Heart left ventricle (tissue), 16 donors: ENCODE measurements at regions not wholly inside any gene's neighbourhood (a gene's known extent, or its start where the extent isn't known, plus 50 kb on each side); places are given as distances from the start of the nearest gene placed in this dataset.

Experiments
- ATAC-seq, 4 donors: fragments of 200-7000 bp; cut with Tn5 transposase; one replicate each; pipeline ENCODE4 v1.9.1; 2020 to 2022; ENCODE audit warnings: moderate library complexity in 4 of 4, mild to moderate bottlenecking in 3 of 4, moderate number of reproducible peaks in 1 of 4
- DNase-seq, 5 donors: peaks; one replicate each; pipeline ENCODE4 v3.0.0-alpha.2; 2020
- H3K27ac ChIP-seq, 12 donors: fragments of 200-600 bp; sonication (generic) in 4 of 12; one replicate each; pipeline versions ENCODE4 v1.5.0 to v1.8.0; 2016 to 2022; ENCODE audit warnings: mild to moderate bottlenecking in 2 of 12
- H3K27me3 ChIP-seq, 9 donors: fragments of 200-600 bp; sonication (generic) in 2 of 9; one replicate each; pipeline versions ENCODE4 v1.5.1 to v1.8.0; 2016 to 2022; ENCODE audit warnings: mild to moderate bottlenecking in 3 of 9
- H3K36me3 ChIP-seq, 9 donors: fragments of 200-600 bp; sonication (generic) in 2 of 9; one replicate each; pipeline versions ENCODE4 v1.5.0 to v1.8.0; 2018 to 2022; ENCODE audit warnings: mild to moderate bottlenecking in 2 of 9
- H3K4me1 ChIP-seq, 12 donors: fragments of 200-600 bp; sonication (generic) in 4 of 12; one replicate each; pipeline versions ENCODE4 v1.5.0 to v1.8.0; 2016 to 2022; ENCODE audit warnings: mild to moderate bottlenecking in 3 of 12
- H3K4me3 ChIP-seq, 12 donors: fragments of 200-600 bp; sonication (generic) in 4 of 12; one replicate each; pipeline versions ENCODE4 v1.5.0 to v1.8.0; 2017 to 2022; ENCODE audit warnings: mild to moderate bottlenecking in 9 of 12, moderate library complexity in 4 of 12
- H3K9me3 ChIP-seq, 12 donors: fragments of 200-600 bp; sonication (generic) in 4 of 12; one replicate each; pipeline versions ENCODE4 v1.5.0 to v1.8.0; 2016 to 2022; ENCODE audit warnings: mild to moderate bottlenecking in 1 of 12
- CTCF ChIP-seq, 12 donors: fragments of 200-600 bp; sonication (generic) in 4 of 12; IDR thresholded peaks; one replicate each; pipeline versions ENCODE4 v1.5.0 to v1.8.0; 2018 to 2022; ENCODE audit warnings: antibody characterized with exemption in 12 of 12, mild to moderate bottlenecking in 5 of 12
- POLR2A ChIP-seq, 2 donors: fragments of 450-650 bp; IDR thresholded peaks; one replicate each; pipeline ENCODE4 v1.6.1; 2017; ENCODE audit warnings: antibody characterized with exemption in 2 of 2, mild to moderate bottlenecking in 2 of 2, moderate library complexity in 2 of 2
- WGBS, 4 donors: extraction: QIAGEN DNeasy Blood & Tissue Kit in 2 of 4; methylation state at CpG; one replicate each; pipeline versions ENCODE4 v1.1.5 to v1.1.7; 2013 to 2018; 5-methylcytosine and 5-hydroxymethylcytosine counted together
- intact Hi-C, 10 donors: fragments of 100-400 bp; cut with DNase I; formaldehyde crosslinking; loops; one replicate each; pipeline versions ENCODE4 v1.11.1 to v1.14.2; 2022
- donor health status: ischemic (EF 13 %, LVEDD 7.1; RV severe dilation, severe dysfunction).
- donor health status: healthy with polysubstance abuse.
- donor health status: DM: no; HTN: yes; CAD: no.
- donor health status: DM: no; HTN: no; CAD: no.
- donor health status: ischemic (EF 25% LVEDD 6.9; RV normal size, moderate dysfunction).
- donor health status: ischemic (EF 25% LVEDD 5.7; RV mildly dilated, moderate dysfunction).
- donor health status: healthy.
- donor health status: DM: yes; HTN: yes; CAD: no.
- donor health status: ischemic (EF 35%, LVEDD 5.7; RV mildly dilated, moderate dysfunction).
- donor health status: nonischemic (EF 11% LVEDD 7.7; RV severe dilation, severe dysfunction).
- donor health status: DM: yes; HTN: yes; CAD: no.
- donor health status: PGD.
- donor health status: ischemic (EF 29% LVEDD 5.4; RV normal size, mild dysfunction).
- donor health status: nonischemic (EF 23%, LVEDD 6.1; RV moderate dilation, normal function).

GRCh38 chr2:177327009-177327408 lies 62.5 kb upstream of the NFE2L2 start:
- Histone ChIP-seq H3K9me3 (no peaks in the 10 kb centered on the region), H3K4me3 (no peak overlapping the region), H3K27me3 (no peaks in the 10 kb centered on the region), H3K27ac (no peak overlapping the region), H3K36me3 (peaks cover 0 to 13% (median 8%) of the 10 kb centered on the region in 9 donors), H3K4me1 (peaks cover 0 to 17% (median 2%) of the 10 kb centered on the region in 12 donors)
- intact Hi-C loops: loop anchor here in 1 of 10 donors (5.0 kb wide), 1 partner anchor 115 kb away; the partner anchor contains the start of gene HNRNPA3
- DNase-seq (no peak), ATAC-seq (no peak)
- no peak for TF ChIP-seq POLR2A (IDR thresholded peaks at IDR 0.05)
- no peak for TF ChIP-seq CTCF (IDR thresholded peaks at IDR 0.05)
- WGBS, 4 donors: 51 to 59% (median 53%) methylated on average over 1 of the region's 1 CpG

- intact Hi-C loops: loop anchor here in 1 of 10 donors (5.0 kb wide), 1 partner anchor 116 kb away; the partner anchor contains the start of gene HNRNPA3
- ATAC-seq: no peak
- no peak for DNase-seq
Observed at GRCh38 chr2:177328056-177328455, 63.5 kb upstream of the NFE2L2 start.

GRCh38 chr2:177329064-177329463 lies 63.5 kb upstream of the AGPS start:
- no peak for TF ChIP-seq POLR2A (IDR thresholded peaks at IDR 0.05)
- TF ChIP-seq CTCF (IDR thresholded peaks at IDR 0.05): no peak
- peaks cover 0 to 13% (median 0%) of the 10 kb centered on the region in 9 donors for H3K36me3 ChIP-seq
- H3K4me1 ChIP-seq: peaks cover 0 to 26% (median 4%) of the 10 kb centered on the region in 12 donors
- no peak overlapping the region for H3K27ac ChIP-seq
- H3K4me3 ChIP-seq: no peak overlapping the region
- no peaks in the 10 kb centered on the region for H3K27me3 ChIP-seq
- intact Hi-C loops: loop anchor here in 1 of 10 donors (5.0 kb wide), 1 partner anchor 117 kb away; the partner anchor contains the start of gene HNRNPA3
- 83 to 89% (median 86%) methylated on average over 4 of the region's 4 CpGs for WGBS, 4 donors
- no peaks in the 10 kb centered on the region for H3K9me3 ChIP-seq
- ATAC-seq: no peak
- no peak for DNase-seq

More at GRCh38 chr2:177328056-177328455, 63.5 kb upstream of the NFE2L2 start:
- WGBS, 4 donors: 60 to 85% (median 72%) methylated on average over 2 of the region's 2 CpGs
- Histone ChIP-seq H3K4me1 (peaks cover 0 to 26% (median 4%) of the 10 kb centered on the region in 12 donors), H3K27me3 (no peaks in the 10 kb centered on the region), H3K4me3 (no peak overlapping the region), H3K9me3 (no peaks in the 10 kb centered on the region), H3K27ac (no peak overlapping the region), H3K36me3 (peaks cover 0 to 4% (median 0%) of the 10 kb centered on the region in 9 donors)
- TF ChIP-seq CTCF (IDR thresholded peaks at IDR 0.05) (no peak), POLR2A (IDR thresholded peaks at IDR 0.05) (no peak)

- no peaks in the 10 kb centered on the region for H3K27me3 ChIP-seq
- WGBS, 4 donors: 79 to 96% (median 87%) methylated on average over 7 of the region's 7 CpGs
- intact Hi-C loops: loop anchor here in 9 of 10 donors (5.0 to 10.0 kb wide), 11 partner anchors 49 to 433 kb away; partner anchors contain the start of gene NFE2L2 (in 1 of the 9)
- H3K36me3 ChIP-seq: peaks cover 0 to 11% (median 0%) of the 10 kb centered on the region in 9 donors
- H3K9me3 ChIP-seq: no peaks in the 10 kb centered on the region
- ATAC-seq (no peak), DNase-seq (no peak)
- H3K4me1 ChIP-seq: peaks cover 0 to 21% (median 4%) of the 10 kb centered on the region in 12 donors
- H3K4me3 ChIP-seq: peak overlapping the region in 1 of 12 donors; percentile 25
- peak overlapping the region in 1 of 12 donors; percentile 66 for H3K27ac ChIP-seq
- TF ChIP-seq POLR2A (IDR thresholded peaks at IDR 0.05) (no peak), CTCF (IDR thresholded peaks at IDR 0.05) (no peak)
Observed at GRCh38 chr2:177331466-177331997, 61.0 kb upstream of the AGPS start.
